Heart left ventricle (tissue), 13 donors: ENCODE measurements at regions not wholly inside any gene's neighbourhood (a gene's known extent, or its start where the extent isn't known, plus 50 kb on each side); places are given as distances from the start of the nearest gene placed in this dataset.

Experiments used
- POLR2A ChIP-seq, 2 donors: fragments of 450-650 bp; IDR thresholded peaks; one replicate each; pipeline ENCODE4 v1.6.1; 2017; ENCODE audit warnings: antibody characterized with exemption in 2 of 2, mild to moderate bottlenecking in 2 of 2, moderate library complexity in 2 of 2
- TF ChIP-seq, protein P1 (sequence below), 12 donors: fragments of 200-600 bp; sonication (generic) in 4 of 12; IDR thresholded peaks; one replicate each; pipeline versions ENCODE4 v1.5.0 to v1.8.0; 2018 to 2022; ENCODE audit warnings: antibody characterized with exemption in 12 of 12, mild to moderate bottlenecking in 5 of 12
- donor health status: ischemic (EF 13 %, LVEDD 7.1; RV severe dilation, severe dysfunction).
- donor health status: DM: no; HTN: yes; CAD: no.
- donor health status: DM: no; HTN: no; CAD: no.
- donor health status: ischemic (EF 25% LVEDD 6.9; RV normal size, moderate dysfunction).
- donor health status: ischemic (EF 25% LVEDD 5.7; RV mildly dilated, moderate dysfunction).
- donor health status: ischemic (EF 35%, LVEDD 5.7; RV mildly dilated, moderate dysfunction).
- donor health status: nonischemic (EF 11% LVEDD 7.7; RV severe dilation, severe dysfunction).
- donor health status: DM: yes; HTN: yes; CAD: no.
- donor health status: PGD.
- donor health status: ischemic (EF 29% LVEDD 5.4; RV normal size, mild dysfunction).
- donor health status: nonischemic (EF 23%, LVEDD 6.1; RV moderate dilation, normal function).

DNA sequence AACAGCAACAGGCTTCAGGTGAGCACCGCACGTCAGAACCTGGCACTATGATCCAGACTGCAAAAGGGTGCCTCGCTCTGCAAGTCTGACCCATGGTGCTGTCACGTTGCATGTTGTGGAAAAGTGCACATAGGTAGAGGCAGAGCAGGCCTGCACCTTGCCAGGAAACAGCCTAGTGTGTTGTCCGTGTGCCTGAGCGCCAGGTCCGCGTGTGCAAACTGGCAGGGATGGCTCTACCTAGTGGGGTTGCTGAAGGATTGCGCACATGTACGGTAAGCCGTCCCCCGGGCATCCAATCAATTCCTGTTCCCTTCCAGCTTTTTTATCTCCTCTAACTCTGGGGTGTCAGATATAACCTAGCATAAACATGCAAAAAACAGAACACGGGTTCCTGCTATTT is 219.5 kb downstream of the NXNL2 start:
- TF ChIP-seq, protein P1, sequence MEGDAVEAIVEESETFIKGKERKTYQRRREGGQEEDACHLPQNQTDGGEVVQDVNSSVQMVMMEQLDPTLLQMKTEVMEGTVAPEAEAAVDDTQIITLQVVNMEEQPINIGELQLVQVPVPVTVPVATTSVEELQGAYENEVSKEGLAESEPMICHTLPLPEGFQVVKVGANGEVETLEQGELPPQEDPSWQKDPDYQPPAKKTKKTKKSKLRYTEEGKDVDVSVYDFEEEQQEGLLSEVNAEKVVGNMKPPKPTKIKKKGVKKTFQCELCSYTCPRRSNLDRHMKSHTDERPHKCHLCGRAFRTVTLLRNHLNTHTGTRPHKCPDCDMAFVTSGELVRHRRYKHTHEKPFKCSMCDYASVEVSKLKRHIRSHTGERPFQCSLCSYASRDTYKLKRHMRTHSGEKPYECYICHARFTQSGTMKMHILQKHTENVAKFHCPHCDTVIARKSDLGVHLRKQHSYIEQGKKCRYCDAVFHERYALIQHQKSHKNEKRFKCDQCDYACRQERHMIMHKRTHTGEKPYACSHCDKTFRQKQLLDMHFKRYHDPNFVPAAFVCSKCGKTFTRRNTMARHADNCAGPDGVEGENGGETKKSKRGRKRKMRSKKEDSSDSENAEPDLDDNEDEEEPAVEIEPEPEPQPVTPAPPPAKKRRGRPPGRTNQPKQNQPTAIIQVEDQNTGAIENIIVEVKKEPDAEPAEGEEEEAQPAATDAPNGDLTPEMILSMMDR (IDR thresholded peaks at IDR 0.05) = no peak
- no peak for TF ChIP-seq POLR2A (IDR thresholded peaks at IDR 0.05)
